AG08395 (cell line): ENCODE measurements at regions not wholly inside any gene's neighbourhood (a gene's known extent, or its start where the extent isn't known, plus 50 kb on each side); places are given as distances from the start of the nearest gene placed in this dataset.

Experiments used
- DNase-seq: peaks from one replicate; pipeline ENCODE4 v3.0.0; 2012; ENCODE audit warnings: mixed read lengths, low spot score

GRCh38 chr3:31423482-31423881, 109.2 kb upstream of the STT3B start:
- DNase-seq: peak; percentile 11

GRCh38 chr3:31425401-31425800, 107.3 kb upstream of the STT3B start:
- no peak for DNase-seq

- DNase-seq: no peak
These were observed 105.1 kb upstream of the STT3B start for GRCh38 chr3:31427623-31428022.

GRCh38 chr3:31431321-31431720, 101.4 kb upstream of the STT3B start:
- no peak for DNase-seq

- no peak for DNase-seq
These were observed 99.6 kb upstream of the STT3B start for GRCh38 chr3:31432897-31433678.

- DNase-seq: no peak
These were observed 99.1 kb upstream of the STT3B start for GRCh38 chr3:31433679-31433992.

- DNase-seq: no peak
These were observed 97.9 kb upstream of the STT3B start for GRCh38 chr3:31434819-31435218.

GRCh38 chr3:31436830-31437229, 95.9 kb upstream of the STT3B start:
- no peak for DNase-seq

GRCh38 chr3:31438742-31439141, 94.0 kb upstream of the STT3B start:
- DNase-seq: no peak

GRCh38 chr3:31439890-31440750, 92.6 kb upstream of the STT3B start:
- DNase-seq: no peak

GRCh38 chr3:31440878-31441277, 91.8 kb upstream of the STT3B start:
- DNase-seq: no peak

- DNase-seq: no peak
These were observed 90.0 kb upstream of the STT3B start for GRCh38 chr3:31442755-31443154.

GRCh38 chr3:31444220-31445142, 88.2 kb upstream of the STT3B start:
- DNase-seq: no peak

- DNase-seq: no peak
These were observed 87.0 kb upstream of the STT3B start for GRCh38 chr3:31445701-31446100.

GRCh38 chr3:31448035-31448881, 84.5 kb upstream of the STT3B start:
- no peak for DNase-seq

- DNase-seq: no peak
These were observed 83.9 kb upstream of the STT3B start for GRCh38 chr3:31448882-31449243.

GRCh38 chr3:31449318-31449717, 83.4 kb upstream of the STT3B start:
- no peak for DNase-seq

- DNase-seq: no peak
These were observed 82.4 kb upstream of the STT3B start for GRCh38 chr3:31450345-31450744.

- no peak for DNase-seq
These were observed 80.1 kb upstream of the STT3B start for GRCh38 chr3:31452495-31453106.

GRCh38 chr3:31453430-31453829, 79.3 kb upstream of the STT3B start:
- DNase-seq: no peak

- DNase-seq: no peak
These were observed 77.2 kb upstream of the STT3B start for GRCh38 chr3:31455524-31455923.
